Right atrium auricular region (tissue), 2 donors: ENCODE measurements at regions not wholly inside any gene's neighbourhood (a gene's known extent, or its start where the extent isn't known, plus 50 kb on each side); places are given as distances from the start of the nearest gene placed in this dataset.
"Not testable (repeated sequence)": the region's sequence is repeated elsewhere in the genome, so short reads cannot be mapped to it uniquely, and the experiment has no call there.

Experiments used
- DNase-seq: peaks from one replicate; pipeline ENCODE4 v3.0.0-alpha.2; 2019; ENCODE audit warnings: low spot score
- H3K27ac ChIP-seq, 2 donors: fragments of 200-600 bp; sonication (generic); 1 replicate in 1 of 2; 2 replicates in 1 of 2; pipeline ENCODE4 v1.5.1; 2016 to 2019
- H3K27me3 ChIP-seq, 2 donors: fragments of 200-600 bp; sonication (generic); one replicate each; pipeline versions ENCODE4 v1.5.1 to v1.6.0; 2017 to 2019
- H3K36me3 ChIP-seq: fragments of 200-600 bp; sonication (generic); one replicate; pipeline ENCODE4 v1.5.1; 2016
- H3K4me1 ChIP-seq, 2 donors: fragments of 200-600 bp; sonication (generic); one replicate each; pipeline versions ENCODE4 v1.5.1 to v1.6.0; 2017 to 2019
- H3K4me3 ChIP-seq, 2 donors: fragments of 200-600 bp; sonication (generic); 1 replicate in 1 of 2; 2 replicates in 1 of 2; pipeline ENCODE4 v1.5.1; 2017 to 2019; ENCODE audit warnings: mild to moderate bottlenecking in 1 of 2, moderate library complexity in 1 of 2
- H3K9me3 ChIP-seq, 2 donors: fragments of 200-600 bp; sonication (generic); one replicate each; pipeline ENCODE4 v1.5.1; 2019
- CTCF ChIP-seq, 2 donors: fragments of 200-600 bp; sonication (generic); IDR thresholded peaks; one replicate each; pipeline ENCODE4 v1.5.1; 2019; ENCODE audit warnings: antibody characterized with exemption in 2 of 2

GRCh38 chr11:89608234-89608966, 101.7 kb upstream of the TRIM77 start:
- no peak overlapping the region for H3K4me3 ChIP-seq
- DNase-seq: no peak
- H3K27ac ChIP-seq: no peak overlapping the region
- H3K9me3 ChIP-seq: no peaks in the 10 kb centered on the region
- no peaks in the 10 kb centered on the region for H3K27me3 ChIP-seq
- H3K36me3 ChIP-seq: no peaks in the 10 kb centered on the region
- H3K4me1 ChIP-seq: no peaks in the 10 kb centered on the region
- no peak for TF ChIP-seq CTCF (IDR thresholded peaks at IDR 0.05)

- no peak overlapping the region for H3K27ac ChIP-seq
- no peak overlapping the region for H3K4me3 ChIP-seq
- TF ChIP-seq CTCF (IDR thresholded peaks at IDR 0.05): no peak
These were observed 98.0 kb upstream of the TRIM77 start for GRCh38 chr11:89612096-89612495.

DNA sequence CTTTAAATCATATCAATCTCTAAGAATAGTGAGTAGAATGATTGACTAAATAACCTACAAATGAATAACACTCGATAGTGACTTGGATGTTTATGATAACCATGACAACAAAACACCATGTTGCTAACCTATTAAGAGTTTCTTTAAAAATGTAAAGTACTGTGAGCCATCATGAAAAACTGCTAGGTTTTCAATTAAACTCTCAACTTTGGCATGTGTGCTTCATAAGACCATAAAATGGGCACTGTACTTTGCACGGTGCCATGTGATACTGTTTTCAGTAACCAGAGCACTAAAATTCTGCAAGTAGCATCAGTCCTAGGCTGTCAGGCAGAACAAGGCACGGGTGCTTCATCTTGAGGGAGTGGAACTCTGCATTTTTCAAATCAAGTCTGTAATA, 96.2 kb upstream of the TRIM77 start:
- no peaks in the 10 kb centered on the region for H3K4me1 ChIP-seq
- DNase-seq: no peak
- TF ChIP-seq CTCF (IDR thresholded peaks at IDR 0.05): no peak
- no peaks in the 10 kb centered on the region for H3K36me3 ChIP-seq
- no peaks in the 10 kb centered on the region for H3K27me3 ChIP-seq
- H3K4me3 ChIP-seq: no peak overlapping the region
- no peaks in the 10 kb centered on the region for H3K9me3 ChIP-seq
- H3K27ac ChIP-seq: no peak overlapping the region

More at GRCh38 chr11:89612096-89612495, 98.0 kb upstream of the TRIM77 start:
- H3K9me3 ChIP-seq: no peaks in the 10 kb centered on the region
- H3K27me3 ChIP-seq: no peaks in the 10 kb centered on the region
- H3K4me1 ChIP-seq: no peaks in the 10 kb centered on the region
- H3K36me3 ChIP-seq: no peaks in the 10 kb centered on the region
- no peak for DNase-seq

DNA sequence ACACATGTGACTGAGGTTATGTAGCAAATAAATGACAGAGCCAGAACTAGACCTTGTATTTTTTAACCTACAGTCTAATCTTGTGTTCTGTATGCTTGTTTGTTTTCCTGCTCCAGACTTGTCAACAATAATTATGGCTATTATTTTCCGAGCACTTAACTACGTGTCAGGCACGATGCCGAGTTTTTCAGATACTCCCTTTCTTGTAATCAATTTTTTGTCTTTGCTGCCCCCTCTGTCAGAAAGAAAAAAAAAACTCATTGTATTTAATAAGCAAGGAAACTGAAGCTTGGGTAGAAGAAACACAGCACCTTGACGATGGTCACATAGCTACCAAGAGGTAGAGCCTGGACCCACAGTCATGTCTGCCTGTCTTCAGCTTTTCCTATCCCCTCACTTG, 95.7 kb upstream of the TRIM77 start:
- DNase-seq, H3K36me3 ChIP-seq, H3K27me3 ChIP-seq, H3K9me3 ChIP-seq, H3K4me1 ChIP-seq, H3K27ac ChIP-seq, H3K4me3 ChIP-seq: not testable (repeated sequence)
- peak in 1 of 2 donors; percentile 45 for TF ChIP-seq CTCF (IDR thresholded peaks at IDR 0.05)

DNA sequence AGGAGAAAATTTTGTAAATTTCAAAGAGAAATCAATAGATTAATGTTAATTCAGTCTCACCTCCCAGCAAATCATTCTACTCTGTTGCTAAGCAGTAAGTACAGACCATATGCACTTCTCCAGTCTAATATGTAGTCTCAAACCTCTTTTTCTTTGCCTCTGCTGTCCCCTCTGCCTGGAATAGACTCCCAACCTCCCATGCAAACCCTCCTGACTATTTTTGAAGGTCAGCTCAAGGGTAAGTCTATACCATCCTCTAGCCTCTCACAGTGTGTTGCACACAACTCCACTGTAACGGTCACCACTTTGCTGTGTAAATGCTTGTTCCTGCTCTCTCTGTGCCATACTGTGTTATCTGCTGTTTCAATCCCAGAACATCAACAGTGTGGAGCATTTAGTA, 94.5 kb upstream of the TRIM77 start:
- not testable (repeated sequence) for H3K36me3 ChIP-seq, H3K4me3 ChIP-seq, H3K9me3 ChIP-seq, DNase-seq, H3K27ac ChIP-seq, H3K4me1 ChIP-seq, H3K27me3 ChIP-seq

DNA sequence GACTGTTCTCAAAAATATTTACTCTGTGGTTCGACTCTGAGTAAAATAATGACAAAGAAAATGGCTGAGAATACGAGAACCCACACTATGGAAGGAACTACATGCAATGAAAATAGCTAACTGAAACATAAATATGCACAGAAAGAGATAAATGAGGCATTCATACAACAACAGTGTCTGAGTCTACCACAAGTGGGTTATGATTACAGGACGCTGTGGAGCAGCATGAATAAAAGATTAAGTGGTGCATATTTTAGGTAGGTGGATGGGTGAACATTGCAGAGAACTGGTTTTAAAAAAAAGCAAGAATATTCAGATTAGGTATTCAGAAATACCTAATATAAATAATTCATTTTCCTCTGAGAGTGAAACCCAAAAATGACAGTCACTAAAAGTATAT, 93.9 kb upstream of the TRIM77 start:
- not testable (repeated sequence) for H3K4me1 ChIP-seq, H3K9me3 ChIP-seq, H3K4me3 ChIP-seq, H3K27ac ChIP-seq, H3K27me3 ChIP-seq, DNase-seq, H3K36me3 ChIP-seq

DNA sequence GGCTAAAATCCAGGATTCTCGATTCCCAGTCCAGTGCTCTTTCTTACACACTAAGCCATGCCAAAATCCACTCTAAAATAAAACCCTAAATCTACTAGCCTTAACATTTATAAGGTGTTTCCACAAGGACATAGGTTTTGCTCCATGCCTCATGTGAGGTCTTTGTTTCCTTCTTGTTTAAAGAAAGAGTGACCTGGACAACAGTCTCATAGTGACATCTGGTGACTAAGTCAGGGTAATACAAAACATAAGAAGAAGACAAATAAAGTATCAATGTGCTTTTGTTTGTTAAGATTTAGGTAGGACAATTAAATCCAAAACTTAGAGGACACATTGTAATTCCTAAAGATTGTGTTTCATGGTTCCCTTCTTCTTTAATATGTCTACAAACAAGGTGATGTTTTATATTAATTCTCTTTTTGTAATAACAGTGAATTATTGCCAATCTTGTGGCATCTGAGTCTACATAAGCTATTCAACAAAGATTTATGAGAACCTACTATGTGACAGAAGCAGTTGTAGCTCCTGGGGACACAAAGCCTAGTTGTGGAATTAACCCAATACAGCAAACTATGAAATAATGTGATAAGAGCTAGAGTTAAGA, 93.0 kb upstream of the TRIM77 start:
- peak in 1 of 2 donors; percentile 58 for TF ChIP-seq CTCF (IDR thresholded peaks at IDR 0.05)
- H3K4me1 ChIP-seq, H3K9me3 ChIP-seq, H3K27ac ChIP-seq, H3K27me3 ChIP-seq, H3K4me3 ChIP-seq, DNase-seq, H3K36me3 ChIP-seq: not testable (repeated sequence)

GRCh38 chr11:89620721-89621120, 89.4 kb upstream of the TRIM77 start:
- H3K27me3 ChIP-seq, H3K36me3 ChIP-seq, H3K4me3 ChIP-seq, H3K4me1 ChIP-seq, H3K9me3 ChIP-seq, H3K27ac ChIP-seq, DNase-seq: not testable (repeated sequence)
